ENCODE measurements at regions not wholly inside any gene's neighbourhood (a gene's known extent, or its start where the extent isn't known, plus 50 kb on each side); places are given as distances from the start of the nearest gene placed in this dataset.
"Not testable (repeated sequence)": the region's sequence is repeated elsewhere in the genome, so short reads cannot be mapped to it uniquely, and the experiment has no call there.

GRCh38 chr1:187956975-187957374, 1128.2 kb downstream of the PLA2G4A start:
- Histone ChIP-seq H3K36me3 (no peaks in the 10 kb centered on the region), H3K27me3 (no peaks in the 10 kb centered on the region), H3K4me3 (no peak overlapping the region), H3K9me3 (peaks cover 9% of the 10 kb centered on the region; the same call in 1 of the 2 replicates)
- DNase-seq = no peak

- no peak for DNase-seq
- no peaks in the 10 kb centered on the region for H3K9me3 ChIP-seq
- H3K27me3 ChIP-seq = no peaks in the 10 kb centered on the region
Measured at GRCh38 chr1:187958207-187958606, 1129.5 kb downstream of the PLA2G4A start.

DNA sequence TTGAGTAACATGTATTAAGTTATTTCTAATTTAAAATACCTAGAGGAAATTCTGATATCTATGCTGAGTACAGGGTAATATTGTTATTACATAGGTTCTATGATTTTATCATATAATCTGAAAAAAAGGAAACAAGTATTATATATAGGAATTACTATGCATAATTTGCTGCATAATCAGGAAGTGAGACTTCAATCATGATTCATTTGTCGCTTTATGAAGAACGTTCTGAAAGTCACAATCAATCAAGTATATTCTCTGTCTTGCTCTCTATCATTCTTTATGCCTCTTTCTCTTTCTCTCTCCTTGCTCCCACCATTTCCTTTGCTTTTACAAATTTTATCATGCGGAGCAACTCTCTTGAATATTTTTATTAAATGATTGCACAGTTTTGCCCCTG, 1130.3 kb downstream of the PLA2G4A start:
- no peaks in the 10 kb centered on the region for H3K9me3 ChIP-seq
- DNase-seq = no peak
- no peaks in the 10 kb centered on the region for H3K36me3 ChIP-seq
- H3K27me3 ChIP-seq = no peaks in the 10 kb centered on the region
- H3K4me3 ChIP-seq = no peak overlapping the region

More at GRCh38 chr1:187958207-187958606, 1129.5 kb downstream of the PLA2G4A start:
- Histone ChIP-seq H3K36me3 (no peaks in the 10 kb centered on the region), H3K4me3 (no peak overlapping the region)

DNA sequence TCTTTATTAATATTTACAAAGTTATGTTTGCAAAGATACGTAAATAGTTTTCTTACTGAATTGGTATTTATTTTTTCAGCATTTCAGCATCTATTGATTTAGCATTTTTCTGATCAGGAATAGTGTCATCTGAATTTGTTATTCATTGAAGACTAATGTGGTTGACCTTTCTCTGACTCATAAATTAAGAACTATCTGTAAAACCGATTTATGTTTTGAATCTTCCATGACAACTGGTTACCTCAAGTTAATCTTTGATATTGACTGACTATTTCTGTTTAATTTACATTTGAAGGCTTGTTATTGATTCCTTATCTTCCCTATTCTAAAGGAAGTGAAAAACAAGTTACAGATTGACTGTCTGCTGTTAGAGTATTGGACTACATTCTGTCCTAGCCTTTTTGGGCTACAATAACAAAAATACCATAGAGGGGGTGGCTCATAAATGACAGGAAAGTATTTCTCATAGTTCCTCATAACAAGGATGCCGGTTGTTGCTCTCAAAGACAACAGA, 1131.4 kb downstream of the PLA2G4A start:
- no peaks in the 10 kb centered on the region for H3K9me3 ChIP-seq
- H3K4me3 ChIP-seq = no peak overlapping the region
- no peak for DNase-seq
- no peaks in the 10 kb centered on the region for H3K36me3 ChIP-seq
- no peaks in the 10 kb centered on the region for H3K27me3 ChIP-seq

- Histone ChIP-seq H3K27me3 (no peaks in the 10 kb centered on the region), H3K36me3 (no peaks in the 10 kb centered on the region), H3K9me3 (no peaks in the 10 kb centered on the region), H3K4me3 (no peak overlapping the region)
- DNase-seq = no peak
Measured at GRCh38 chr1:187961895-187962294, 1133.1 kb downstream of the PLA2G4A start.

- no peaks in the 10 kb centered on the region for H3K27me3 ChIP-seq
- H3K4me3 ChIP-seq = no peak overlapping the region
- no peak for DNase-seq
- no peaks in the 10 kb centered on the region for H3K9me3 ChIP-seq
- no peaks in the 10 kb centered on the region for H3K36me3 ChIP-seq
Measured at GRCh38 chr1:187971851-187972250, 1143.1 kb downstream of the PLA2G4A start.

GRCh38 chr1:187977298-187977697, 1148.5 kb downstream of the PLA2G4A start:
- no peaks in the 10 kb centered on the region for H3K27me3 ChIP-seq
- no peak overlapping the region for H3K4me3 ChIP-seq
- DNase-seq = no peak
- H3K9me3 ChIP-seq = no peaks in the 10 kb centered on the region
- H3K36me3 ChIP-seq = no peaks in the 10 kb centered on the region

- H3K4me3 ChIP-seq = no peak overlapping the region
- H3K36me3 ChIP-seq = no peaks in the 10 kb centered on the region
- DNase-seq = no peak
Measured at GRCh38 chr1:187985145-187985896, 1156.6 kb downstream of the PLA2G4A start.

DNA sequence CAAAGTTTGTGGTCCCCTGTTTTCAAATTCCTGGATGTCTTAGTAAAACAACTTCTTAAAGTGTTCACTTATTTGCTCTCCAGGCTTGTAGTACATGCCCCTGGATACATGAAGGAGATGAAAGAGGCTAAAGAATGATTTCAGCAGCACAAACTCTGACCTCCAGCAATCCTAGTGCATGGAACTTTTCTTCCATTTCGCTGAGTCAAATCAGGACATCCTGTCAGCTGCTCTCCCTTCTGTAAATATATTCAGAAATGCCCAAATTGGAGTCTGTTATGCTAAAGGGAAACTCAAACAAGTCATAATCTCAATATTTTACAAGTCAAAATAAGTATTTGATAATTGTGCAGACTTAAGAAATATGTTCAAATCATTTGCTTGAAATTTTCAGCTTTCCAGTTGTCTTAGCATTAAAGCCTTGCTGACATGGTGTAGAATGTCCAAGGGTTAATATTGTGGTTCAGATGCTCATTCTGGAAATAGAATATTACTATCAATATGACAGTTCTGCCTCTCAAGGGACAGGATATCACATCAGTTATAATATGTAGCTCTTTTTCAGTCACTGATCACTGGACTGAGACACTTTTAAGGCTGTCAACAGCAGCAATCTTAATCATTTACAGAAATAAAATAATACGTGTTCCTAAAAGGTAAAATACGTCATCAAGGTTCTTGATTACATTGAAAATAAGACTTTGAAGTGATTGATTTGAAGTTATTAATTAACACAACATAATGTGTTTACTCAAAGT, 1157.3 kb downstream of the PLA2G4A start:
- H3K27me3 ChIP-seq = no peaks in the 10 kb centered on the region
- no peak for DNase-seq
- no peak overlapping the region for H3K4me3 ChIP-seq

More at GRCh38 chr1:187985145-187985896, 1156.6 kb downstream of the PLA2G4A start:
- no peaks in the 10 kb centered on the region for H3K9me3 ChIP-seq
- no peaks in the 10 kb centered on the region for H3K27me3 ChIP-seq

DNA sequence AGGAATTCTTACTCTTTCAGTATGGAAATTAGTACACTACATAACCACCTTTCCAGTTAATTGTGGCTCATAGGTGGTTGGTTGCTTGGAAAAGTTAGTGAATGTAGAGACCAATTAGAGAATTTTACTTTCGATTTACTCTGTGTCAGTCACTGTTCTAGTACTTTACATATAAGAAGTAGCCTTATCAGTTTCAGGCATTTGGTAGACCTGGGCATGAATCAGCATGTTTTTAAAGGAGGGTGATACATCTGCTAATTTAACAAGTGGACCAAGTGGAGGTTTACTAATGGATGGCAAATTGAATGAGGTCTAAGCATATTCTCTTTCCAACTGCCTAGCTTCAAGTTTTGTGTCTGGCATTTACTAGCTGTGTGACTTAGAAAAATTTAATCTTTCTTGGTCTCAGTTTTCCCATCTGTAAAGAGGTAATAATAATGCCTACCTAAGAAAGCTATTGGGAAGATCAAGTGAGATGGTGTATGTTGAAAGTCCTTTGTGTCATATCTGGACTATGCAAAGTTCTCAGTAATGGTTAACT, 1158.6 kb downstream of the PLA2G4A start:
- no peaks in the 10 kb centered on the region for H3K9me3 ChIP-seq
- no peaks in the 10 kb centered on the region for H3K27me3 ChIP-seq
- DNase-seq = no peak
- H3K36me3 ChIP-seq = no peaks in the 10 kb centered on the region
- no peak overlapping the region for H3K4me3 ChIP-seq

More for the DNA sequence above, 1157.3 kb downstream of the PLA2G4A start:
- Histone ChIP-seq H3K36me3 (no peaks in the 10 kb centered on the region), H3K9me3 (no peaks in the 10 kb centered on the region)

DNA sequence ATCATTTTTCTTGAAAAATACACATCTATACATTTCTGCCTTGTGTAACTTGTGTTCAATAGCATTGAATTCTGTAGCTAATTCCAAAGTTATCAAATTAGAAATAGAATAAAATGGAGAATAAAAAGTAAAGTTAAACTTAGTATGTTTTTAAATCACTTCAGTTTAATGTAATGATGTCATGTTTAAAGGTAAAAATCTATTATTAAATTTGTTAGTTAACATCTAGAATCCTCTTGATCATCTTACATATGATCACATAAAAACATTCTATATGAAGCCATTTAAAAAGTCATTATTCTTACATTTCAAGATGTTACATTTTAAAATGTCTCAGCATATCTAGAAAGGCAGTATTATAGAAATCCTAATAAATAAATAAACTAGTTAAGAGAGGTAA, 1163.2 kb downstream of the PLA2G4A start:
- no peaks in the 10 kb centered on the region for H3K36me3 ChIP-seq
- no peaks in the 10 kb centered on the region for H3K9me3 ChIP-seq
- H3K27me3 ChIP-seq = no peaks in the 10 kb centered on the region
- no peak for DNase-seq
- H3K4me3 ChIP-seq = no peak overlapping the region

- Histone ChIP-seq H3K4me3 (no peak overlapping the region), H3K36me3 (no peaks in the 10 kb centered on the region), H3K27me3 (no peaks in the 10 kb centered on the region), H3K9me3 (no peaks in the 10 kb centered on the region)
- DNase-seq = no peak
Measured at GRCh38 chr1:187996780-187997179, 1168.0 kb downstream of the PLA2G4A start.

DNA sequence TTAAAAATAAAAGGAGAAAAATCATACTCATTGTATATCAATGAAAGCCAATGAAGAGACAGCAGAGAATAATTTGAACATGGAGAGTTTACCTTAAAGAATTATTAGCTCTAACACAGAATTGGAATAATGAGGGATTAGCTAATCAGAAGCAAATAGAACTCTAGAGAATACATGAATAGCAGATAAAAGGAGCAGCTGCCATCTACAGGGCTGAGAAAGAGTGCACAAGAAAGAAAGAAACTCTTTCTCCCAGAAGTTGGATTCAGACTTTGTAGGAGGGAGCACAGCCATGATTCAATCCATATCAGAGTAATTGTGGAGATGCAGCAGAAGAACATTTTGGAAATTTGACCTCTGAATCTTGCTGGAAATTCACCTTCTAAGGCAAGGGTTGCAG, 1171.2 kb downstream of the PLA2G4A start:
- no peaks in the 10 kb centered on the region for H3K36me3 ChIP-seq
- no peak for DNase-seq

GRCh38 chr1:188003687-188004086, 1174.9 kb downstream of the PLA2G4A start:
- H3K36me3 ChIP-seq, H3K27me3 ChIP-seq, H3K4me3 ChIP-seq, H3K9me3 ChIP-seq, DNase-seq: not testable (repeated sequence)

More for the DNA sequence above, 1171.2 kb downstream of the PLA2G4A start:
- H3K27me3 ChIP-seq = no peaks in the 10 kb centered on the region
- no peaks in the 10 kb centered on the region for H3K9me3 ChIP-seq
- no peak overlapping the region for H3K4me3 ChIP-seq

- H3K4me3 ChIP-seq = no peak overlapping the region
- no peaks in the 10 kb centered on the region for H3K27me3 ChIP-seq
- no peaks in the 10 kb centered on the region for H3K36me3 ChIP-seq
- H3K9me3 ChIP-seq = no peaks in the 10 kb centered on the region
- DNase-seq = no peak
Measured at GRCh38 chr1:188004849-188005248, 1176.1 kb downstream of the PLA2G4A start.

- H3K4me3 ChIP-seq = no peak overlapping the region
- no peaks in the 10 kb centered on the region for H3K9me3 ChIP-seq
- H3K36me3 ChIP-seq = no peaks in the 10 kb centered on the region
- DNase-seq = no peak
- no peaks in the 10 kb centered on the region for H3K27me3 ChIP-seq
Measured at GRCh38 chr1:188006354-188006753, 1177.6 kb downstream of the PLA2G4A start.

DNA sequence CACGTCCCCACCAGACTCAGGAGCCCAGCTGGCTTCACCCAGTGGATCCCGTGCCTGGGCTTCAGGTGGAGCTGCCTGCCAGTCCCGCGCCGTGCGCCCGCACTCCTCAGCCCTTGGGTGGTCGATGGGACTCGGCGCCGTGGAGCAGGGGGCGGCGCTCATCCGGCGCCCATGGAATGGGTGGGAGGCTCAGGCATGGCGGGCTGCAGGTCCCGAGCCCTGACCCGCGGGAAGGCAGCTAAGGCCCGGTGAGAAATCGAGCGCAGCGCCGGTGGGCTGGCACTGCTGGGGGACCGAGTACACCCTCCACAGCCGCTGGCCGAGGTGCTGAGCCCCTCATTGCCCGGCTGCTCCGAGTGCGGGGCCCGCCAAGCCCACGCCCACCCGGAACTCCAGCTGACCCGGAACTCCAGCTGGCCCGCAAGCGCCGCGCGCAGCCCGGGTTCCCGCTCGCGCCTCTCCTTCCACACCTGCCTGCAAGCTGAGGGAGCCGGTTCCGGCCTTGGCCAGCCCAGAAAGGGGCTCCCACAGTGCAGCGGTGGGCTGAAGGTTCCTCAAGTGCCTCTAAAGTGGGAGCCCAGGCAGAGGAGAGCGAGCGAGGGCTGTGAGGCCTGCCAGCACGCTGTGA, 1184.6 kb downstream of the PLA2G4A start:
- not testable (repeated sequence) for H3K4me3 ChIP-seq, H3K27me3 ChIP-seq, H3K9me3 ChIP-seq, H3K36me3 ChIP-seq, DNase-seq

Data from MG63 (cell line).